Right lung (tissue), 2 donors: ENCODE measurements at regions not wholly inside any gene's neighbourhood (a gene's known extent, or its start where the extent isn't known, plus 50 kb on each side); places are given as distances from the start of the nearest gene placed in this dataset.
A peak's percentile ranks its signal among the peaks of the same experiment; 100 is the strongest.

Source experiments
- DNase-seq, 2 donors: peaks; one replicate each; pipeline ENCODE4 v3.0.0-alpha.2; 2013

GRCh38 chr9:31783491-31783890 is 601.0 kb upstream of the ACO1 start:
- DNase-seq, result no peak

DNA sequence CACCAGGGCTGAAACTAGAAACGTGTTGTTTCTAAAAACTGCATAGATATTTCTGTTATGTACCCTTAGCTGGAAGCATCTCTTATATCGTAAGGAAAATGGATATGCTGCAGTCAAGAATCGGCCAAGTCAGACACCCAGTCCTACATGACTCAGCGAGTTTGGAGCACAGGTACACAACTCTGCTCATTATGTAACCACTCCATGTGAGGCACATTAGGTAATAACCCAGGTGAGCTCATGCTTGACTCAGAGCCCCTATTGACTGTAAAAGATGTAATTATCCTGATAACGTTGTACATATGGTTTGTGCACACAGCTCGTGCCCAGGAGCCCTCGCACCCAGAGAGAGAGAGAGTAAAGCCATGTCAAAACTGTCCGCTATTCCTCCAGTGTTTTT is 593.7 kb upstream of the ACO1 start:
- DNase-seq, result no peak

- peak in 1 of 2 donors; percentile 5 for DNase-seq
Measured at GRCh38 chr9:31799953-31800609, 584.4 kb upstream of the ACO1 start.

DNA sequence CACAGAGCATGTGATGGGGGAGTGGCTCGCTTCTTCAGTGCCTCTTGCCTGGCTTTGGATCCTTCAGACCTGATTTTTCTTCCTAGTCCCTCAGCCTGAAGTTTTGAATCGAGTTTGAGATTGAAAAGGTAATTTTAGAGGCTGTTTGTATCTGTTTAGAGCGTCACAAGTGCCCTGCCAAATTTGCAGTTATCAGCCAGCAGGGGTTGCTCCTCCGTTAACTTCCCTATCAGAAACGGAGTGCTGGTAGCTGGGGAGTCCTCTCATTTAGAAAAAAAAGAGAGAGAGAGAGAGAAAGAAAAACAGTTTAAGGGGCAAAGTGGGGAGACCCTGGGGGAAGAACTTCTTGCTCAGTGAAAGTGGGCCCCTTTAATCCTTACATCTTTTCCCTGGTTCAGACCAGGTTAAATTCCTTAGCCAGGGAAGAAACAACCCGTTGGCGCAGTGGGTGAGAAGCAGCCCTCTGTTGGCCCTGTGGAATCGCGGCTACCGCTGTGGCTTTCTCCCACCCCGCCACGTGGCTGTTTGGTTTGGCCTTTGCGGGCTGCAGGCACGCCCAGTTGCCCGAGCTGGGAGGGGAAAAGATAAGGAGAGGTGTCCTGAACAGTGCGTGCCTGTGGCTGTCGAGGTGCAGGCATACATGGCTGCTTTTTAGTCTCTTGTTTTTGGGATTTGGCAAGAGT is 576.7 kb upstream of the ACO1 start:
- no peak for DNase-seq

- DNase-seq, result no peak
Measured at GRCh38 chr9:31808766-31809165, 575.7 kb upstream of the ACO1 start.

- DNase-seq, result no peak
Measured at GRCh38 chr9:31820426-31820825, 564.0 kb upstream of the ACO1 start.

DNA sequence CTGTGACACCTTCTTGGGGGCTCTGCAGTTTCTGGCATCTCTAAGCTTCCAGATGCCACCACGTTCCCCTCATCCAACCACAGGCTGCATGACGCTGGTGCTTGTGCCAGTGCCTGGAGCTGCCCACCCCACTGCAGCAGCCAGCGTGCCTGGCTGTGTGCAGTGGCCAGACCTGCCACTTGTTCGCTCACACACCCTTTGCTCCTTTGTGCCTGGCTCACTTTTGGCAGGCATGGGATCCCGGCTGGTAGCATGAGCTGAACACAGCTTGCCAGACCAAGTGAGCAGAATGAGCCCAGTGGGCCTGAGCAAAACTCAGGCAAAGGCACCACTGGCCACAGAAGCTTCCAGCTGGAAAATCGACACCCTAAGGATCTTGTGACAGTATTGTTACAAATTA is 562.9 kb upstream of the ACO1 start:
- no peak for DNase-seq

DNA sequence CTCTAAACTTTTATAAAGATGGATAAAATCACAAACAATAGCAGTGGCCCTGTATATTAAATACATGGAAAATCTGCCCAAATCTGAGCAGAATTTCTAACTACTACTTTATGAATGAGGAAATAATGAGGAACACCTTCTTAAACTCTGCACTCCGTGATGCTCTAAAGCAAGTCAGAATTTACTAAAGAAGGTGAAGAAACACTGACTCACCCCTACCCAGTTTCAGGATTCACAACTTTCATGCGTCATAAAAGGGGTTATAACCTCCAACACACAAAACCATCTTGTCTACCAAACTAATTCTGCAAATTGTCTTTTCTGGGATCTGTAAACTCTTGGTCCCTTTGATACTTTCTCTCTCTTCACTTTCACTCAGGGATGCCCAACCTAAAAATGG is 561.1 kb upstream of the ACO1 start:
- no peak for DNase-seq

DNA sequence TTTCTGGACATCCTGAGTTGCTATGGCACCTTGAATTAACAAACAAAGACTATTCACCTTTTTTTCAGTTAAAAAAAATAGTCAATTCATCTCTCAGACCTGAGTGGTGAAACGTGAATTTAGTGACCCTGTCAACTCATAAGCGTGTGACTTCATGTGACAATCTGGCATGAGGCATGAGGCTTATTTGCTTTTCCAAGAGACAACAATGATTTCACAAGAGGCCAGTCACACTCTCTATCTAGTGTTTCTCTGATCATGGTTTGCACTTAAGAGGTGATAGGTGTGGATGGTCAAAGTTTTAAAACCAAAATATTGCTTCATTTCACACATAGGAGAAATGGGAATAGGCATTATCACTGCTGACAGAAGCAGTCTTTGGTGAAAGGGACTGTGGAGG is 559.6 kb upstream of the ACO1 start:
- peak in 1 of 2 donors; percentile 2 for DNase-seq

- DNase-seq, result no peak
Measured at GRCh38 chr9:31837211-31837610, 547.2 kb upstream of the ACO1 start.

GRCh38 chr9:31839273-31839672 is 545.2 kb upstream of the ACO1 start:
- DNase-seq, result no peak

- no peak for DNase-seq
Measured at GRCh38 chr9:31840702-31841101, 543.7 kb upstream of the ACO1 start.

DNA sequence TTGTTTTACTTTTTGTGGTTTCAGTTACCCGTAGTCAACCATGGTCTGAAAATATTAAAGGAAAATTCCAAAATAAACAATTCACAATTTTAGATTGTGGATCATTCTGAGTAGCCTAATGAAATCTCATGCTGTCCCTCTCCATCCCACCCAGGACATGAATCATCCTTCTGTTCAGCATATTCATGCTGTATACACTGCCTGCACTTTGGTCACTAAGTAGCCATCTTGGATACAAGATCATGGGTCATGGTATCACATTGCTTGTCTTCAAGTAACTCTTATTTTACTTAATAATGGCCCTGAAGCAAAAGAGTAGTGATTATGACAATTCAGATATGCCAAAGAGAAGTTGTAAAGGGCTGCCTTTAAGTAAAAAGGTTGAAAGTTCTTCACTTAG is 536.5 kb upstream of the ACO1 start:
- no peak for DNase-seq

GRCh38 chr9:31848505-31849285 is 535.7 kb upstream of the ACO1 start:
- no peak for DNase-seq

GRCh38 chr9:31854187-31854586 is 530.3 kb upstream of the ACO1 start:
- DNase-seq, result no peak

GRCh38 chr9:31868830-31869229 is 515.6 kb upstream of the ACO1 start:
- DNase-seq, result no peak

DNA sequence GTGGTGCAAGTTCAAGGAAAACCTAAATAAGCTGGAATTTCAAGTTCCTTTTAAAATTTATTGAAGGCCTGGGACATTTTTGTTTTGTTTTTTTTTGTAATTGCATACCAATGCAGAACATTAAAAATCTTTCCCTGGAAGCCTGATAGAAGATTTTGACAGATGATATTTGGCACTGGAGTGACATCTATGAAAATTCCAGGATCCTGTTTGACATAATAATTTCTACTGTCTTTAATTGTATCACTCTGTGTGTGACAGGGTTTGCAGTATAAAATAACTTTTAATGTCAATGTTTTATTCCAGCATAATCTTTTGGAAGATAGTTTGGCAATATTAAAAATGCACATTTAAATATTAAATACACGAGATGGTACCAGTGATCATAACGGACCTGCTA is 514.2 kb upstream of the ACO1 start:
- DNase-seq, result no peak

DNA sequence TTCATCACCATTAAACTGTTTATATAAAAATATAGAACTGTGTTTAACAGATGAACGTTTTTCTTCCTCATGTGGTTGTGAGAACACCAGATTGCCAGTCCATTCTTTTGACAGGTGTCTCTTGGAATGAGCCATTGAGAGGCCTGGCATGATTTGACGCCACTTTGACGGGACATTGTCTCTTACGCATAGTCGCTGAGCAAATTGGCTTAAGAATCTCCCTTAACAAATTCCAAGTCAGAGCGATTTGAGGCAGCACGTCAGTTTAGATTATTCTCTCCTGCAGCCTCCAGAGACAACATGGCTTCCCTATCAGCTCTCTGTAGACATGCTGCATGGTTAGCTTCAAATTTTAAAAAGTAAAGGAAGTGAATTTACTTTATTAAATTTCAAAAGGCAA is 510.7 kb upstream of the ACO1 start:
- no peak for DNase-seq

GRCh38 chr9:31894008-31894407 is 490.4 kb upstream of the ACO1 start:
- no peak for DNase-seq

DNA sequence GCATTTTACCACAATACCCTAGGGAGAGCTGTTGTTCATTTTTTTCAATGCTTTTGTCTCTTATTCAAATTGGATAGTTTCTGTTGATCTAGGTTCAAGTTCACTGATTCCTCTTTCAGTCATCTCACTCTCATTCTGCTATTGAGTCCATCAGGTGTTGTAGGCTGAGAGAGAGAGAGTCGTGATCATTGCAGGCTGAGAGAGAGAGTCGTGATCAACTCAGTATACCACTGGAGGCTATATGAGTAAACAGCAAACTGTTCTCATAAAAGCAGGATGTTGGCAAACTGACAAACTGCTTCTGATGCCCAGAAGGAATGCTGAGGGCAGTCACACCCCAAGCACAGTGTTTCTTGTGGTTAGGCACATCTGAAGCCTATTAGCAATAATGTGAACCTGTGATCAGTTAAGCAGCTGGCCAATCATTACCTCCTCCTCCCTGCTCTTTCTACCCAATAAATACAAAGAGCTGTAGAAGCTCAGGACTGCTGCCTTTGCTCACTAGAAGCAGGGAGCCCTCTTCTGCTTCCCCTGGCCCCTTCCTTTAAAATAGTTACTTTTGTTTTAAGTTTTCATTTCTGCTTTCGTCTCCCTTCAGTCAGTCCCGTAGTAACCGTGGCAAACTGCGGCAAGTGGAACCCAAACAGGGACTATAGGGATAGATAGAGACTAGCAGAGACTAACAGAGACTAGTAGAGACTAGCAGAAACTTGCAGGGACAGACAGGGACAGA is 476.1 kb upstream of the ACO1 start:
- DNase-seq, result no peak

GRCh38 chr9:31908891-31909480 is 475.5 kb upstream of the ACO1 start:
- DNase-seq, result no peak

DNA sequence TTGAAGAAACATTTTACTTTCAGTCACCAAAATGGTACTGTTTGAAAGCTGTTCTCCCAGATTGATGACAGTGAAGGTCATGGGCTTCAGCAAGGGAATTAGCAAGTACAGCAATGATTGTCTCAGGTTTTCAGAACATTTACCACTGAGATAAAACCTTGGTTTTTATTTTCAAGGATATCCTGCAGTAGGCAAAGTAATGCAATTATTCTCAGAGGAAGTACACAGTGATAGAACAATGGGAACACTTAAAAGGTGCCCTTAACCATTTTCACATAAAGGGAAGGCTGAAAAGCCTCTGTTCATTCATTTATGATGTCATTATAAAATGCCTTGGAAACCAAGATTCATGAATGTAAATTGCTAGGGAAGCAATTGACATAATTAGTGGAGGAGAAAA is 471.8 kb upstream of the ACO1 start:
- DNase-seq, result no peak
